ENCODE measurements at regions not wholly inside any gene's neighbourhood (a gene's known extent, or its start where the extent isn't known, plus 50 kb on each side); places are given as distances from the start of the nearest gene placed in this dataset.

- TF ChIP-seq CTCF (IDR thresholded peaks at IDR 0.05) (no peak), ZFX (IDR thresholded peaks at IDR 0.05; ENCODE audit: borderline replicate concordance) (no peak)
These were observed 642.8 kb downstream of the PLA2G4A start for GRCh38 chr1:187471555-187471954.

All from 22Rv1 (cell line).